Adrenal gland (tissue), 9 donors: ENCODE measurements at regions not wholly inside any gene's neighbourhood (a gene's known extent, or its start where the extent isn't known, plus 50 kb on each side); places are given as distances from the start of the nearest gene placed in this dataset.

Experiments
- DNase-seq, 7 donors: peaks; one replicate each; pipeline ENCODE4 v3.0.0-alpha.2; 2019 to 2020
- H3K27ac ChIP-seq, 5 donors: fragments of 200-600 bp; sonication (generic) in 4 of 5; 1 replicate in 3 of 5; 2 replicates in 2 of 5; pipeline versions ENCODE4 v1.5.1 to v1.8.0; 2016 to 2020; ENCODE audit warnings: mild to moderate bottlenecking in 1 of 5
- H3K27me3 ChIP-seq: fragments of 200-600 bp; 2 replicates; pipeline ENCODE4 v1.8.0; 2021
- H3K36me3 ChIP-seq, 2 donors: fragments of 200-600 bp; replicated peaks in 1 of 2; 1 replicate in 1 of 2; 2 replicates in 1 of 2; pipeline versions ENCODE4 v1.5.1 to v1.8.0; 2018 to 2022
- H3K4me1 ChIP-seq, 2 donors: fragments of 200-600 bp; replicated peaks in 1 of 2; 1 replicate in 1 of 2; 2 replicates in 1 of 2; pipeline versions ENCODE4 v1.5.1 to v1.8.0; 2018 to 2021
- H3K4me3 ChIP-seq, 4 donors: fragments of 200-600 bp; sonication (generic) in 3 of 4; one replicate each; pipeline ENCODE4 v1.5.1; 2016 to 2018
- H3K9me3 ChIP-seq, 3 donors: fragments of 200-600 bp; sonication (generic) in 1 of 3; replicated peaks in 1 of 3; 1 replicate in 2 of 3; 2 replicates in 1 of 3; pipeline versions ENCODE4 v1.5.1 to v1.8.0; 2016 to 2021
- POLR2A ChIP-seq, 2 donors: fragments of 450-650 bp; IDR thresholded peaks; one replicate each; pipeline ENCODE4 v1.6.1; 2017; ENCODE audit warnings: antibody characterized with exemption in 2 of 2, mild to moderate bottlenecking in 2 of 2, moderate library complexity in 1 of 2
- WGBS, 4 donors: extraction: QIAGEN DNeasy Blood & Tissue Kit in 2 of 4; methylation state at CpG; one replicate each; pipeline versions ENCODE4 v1.1.5 to v1.1.7; 2013 to 2017; 5-methylcytosine and 5-hydroxymethylcytosine counted together
- intact Hi-C, 2 donors: fragments of 100-400 bp; cut with DNase I; formaldehyde crosslinking; loops; one replicate each; pipeline versions ENCODE4 v1.14.1 to v1.15.0; 2022 to 2023
- TF ChIP-seq, protein P1 (sequence below), 6 experiments: fragments of 450-650 bp in 4 of 6; fragments of 200-600 bp in 2 of 6; sonication (generic) in 1 of 6; IDR thresholded peaks; 1 replicate in 5 of 6; 2 replicates in 1 of 6; pipeline versions ENCODE4 v1.5.1 to v1.8.0; 2016 to 2021; ENCODE audit warnings: antibody characterized with exemption in 6 of 6, mild to moderate bottlenecking in 2 of 6, moderate library complexity in 1 of 6
- donor health status: healthy with polysubstance abuse.
- donor health status: Bipolar disorder and iron deficiency.
- donor health status: DM: yes; HTN: yes; CAD: no.
- donor health status: DM: no; HTN: no; CAD: no.
- donor health status: DM: no; HTN: no; CAD: no.

DNA sequence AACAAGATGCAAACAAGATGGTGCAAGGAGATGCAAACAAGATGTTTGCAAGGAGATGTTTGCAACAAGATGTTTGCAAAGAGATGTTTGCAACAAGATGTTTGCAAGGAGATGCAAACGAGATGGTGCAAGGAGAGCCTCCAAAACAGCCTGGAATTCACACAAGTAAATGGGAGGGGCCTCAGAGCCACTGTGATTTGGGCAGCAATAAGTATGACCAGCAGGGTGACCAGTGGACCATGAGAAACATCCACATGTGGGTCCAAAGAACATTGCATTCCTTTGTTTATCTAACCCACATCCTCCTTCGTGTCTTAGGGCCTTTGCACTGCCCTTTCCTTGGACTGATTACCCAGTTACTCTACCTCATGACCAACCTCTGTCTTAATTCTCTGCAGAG lies 162.9 kb downstream of the PLPP3 start:
- Histone ChIP-seq H3K9me3 (no peaks in the 10 kb centered on the region), H3K36me3 (no peaks in the 10 kb centered on the region), H3K4me1 (peaks cover 0 to 7% of the 10 kb centered on the region in 2 donors), H3K27me3 (no peaks in the 10 kb centered on the region), H3K27ac (no peak overlapping the region), H3K4me3 (no peak overlapping the region)
- intact Hi-C loops: no loop called here
- 35 to 58% (median 40%) methylated on average over 2 of the region's 2 CpGs for WGBS, 4 donors
- no peak for DNase-seq
- TF ChIP-seq, protein P1, sequence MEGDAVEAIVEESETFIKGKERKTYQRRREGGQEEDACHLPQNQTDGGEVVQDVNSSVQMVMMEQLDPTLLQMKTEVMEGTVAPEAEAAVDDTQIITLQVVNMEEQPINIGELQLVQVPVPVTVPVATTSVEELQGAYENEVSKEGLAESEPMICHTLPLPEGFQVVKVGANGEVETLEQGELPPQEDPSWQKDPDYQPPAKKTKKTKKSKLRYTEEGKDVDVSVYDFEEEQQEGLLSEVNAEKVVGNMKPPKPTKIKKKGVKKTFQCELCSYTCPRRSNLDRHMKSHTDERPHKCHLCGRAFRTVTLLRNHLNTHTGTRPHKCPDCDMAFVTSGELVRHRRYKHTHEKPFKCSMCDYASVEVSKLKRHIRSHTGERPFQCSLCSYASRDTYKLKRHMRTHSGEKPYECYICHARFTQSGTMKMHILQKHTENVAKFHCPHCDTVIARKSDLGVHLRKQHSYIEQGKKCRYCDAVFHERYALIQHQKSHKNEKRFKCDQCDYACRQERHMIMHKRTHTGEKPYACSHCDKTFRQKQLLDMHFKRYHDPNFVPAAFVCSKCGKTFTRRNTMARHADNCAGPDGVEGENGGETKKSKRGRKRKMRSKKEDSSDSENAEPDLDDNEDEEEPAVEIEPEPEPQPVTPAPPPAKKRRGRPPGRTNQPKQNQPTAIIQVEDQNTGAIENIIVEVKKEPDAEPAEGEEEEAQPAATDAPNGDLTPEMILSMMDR (IDR thresholded peaks at IDR 0.05): peak in 1 of 6 experiments; percentile 15
- TF ChIP-seq POLR2A (IDR thresholded peaks at IDR 0.05): no peak

DNA sequence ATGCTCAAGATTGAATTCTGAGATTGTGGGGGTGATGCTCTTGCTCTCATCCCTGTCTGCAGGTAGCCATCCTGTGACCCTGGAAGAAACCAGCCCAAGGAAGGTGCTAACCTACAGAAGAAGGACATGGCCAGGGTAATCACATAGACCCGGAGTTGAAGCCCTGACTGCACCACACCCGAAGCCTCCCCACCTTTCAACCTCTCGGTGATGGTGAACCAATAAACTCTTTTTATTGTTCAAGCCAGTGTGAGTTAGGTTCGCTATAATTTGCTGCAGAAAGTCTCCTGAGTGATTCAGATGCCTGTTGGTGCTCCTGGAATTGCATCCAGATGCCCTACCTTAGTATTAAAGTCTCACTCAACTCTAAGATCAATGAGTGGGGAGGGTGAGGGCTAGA lies 163.6 kb downstream of the PLPP3 start:
- intact Hi-C loops: no loop called here
- Histone ChIP-seq H3K4me3 (no peak overlapping the region), H3K9me3 (no peaks in the 10 kb centered on the region), H3K4me1 (peaks cover 0 to 7% of the 10 kb centered on the region in 2 donors), H3K36me3 (no peaks in the 10 kb centered on the region), H3K27ac (no peak overlapping the region), H3K27me3 (no peaks in the 10 kb centered on the region)
- DNase-seq: no peak
- TF ChIP-seq, protein P1 (IDR thresholded peaks at IDR 0.05): no peak
- TF ChIP-seq POLR2A (IDR thresholded peaks at IDR 0.05): no peak
- WGBS, 4 donors: 77 to 92% (median 89%) methylated on average over 4 of the region's 4 CpGs

DNA sequence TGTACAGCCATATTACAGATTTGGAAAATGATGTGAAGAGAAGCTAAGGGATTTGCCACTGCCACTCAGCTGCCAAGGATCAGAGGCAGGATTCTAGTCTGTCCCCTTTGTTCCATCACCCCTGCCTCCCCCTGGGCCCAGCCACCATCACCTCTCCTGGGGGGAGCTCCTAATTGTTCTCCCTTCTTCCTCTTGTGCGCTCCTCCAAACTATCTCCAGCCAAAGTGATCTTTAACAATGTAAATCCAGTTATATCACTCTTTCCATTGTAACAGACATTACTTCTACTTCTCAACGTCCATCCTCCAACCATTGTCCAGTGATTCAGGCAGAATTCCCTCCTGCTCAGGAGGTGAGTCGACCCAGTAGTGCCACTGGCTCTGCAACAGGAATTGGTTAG lies 164.1 kb downstream of the PLPP3 start:
- DNase-seq: no peak
- TF ChIP-seq, protein P1 (IDR thresholded peaks at IDR 0.05): no peak
- TF ChIP-seq POLR2A (IDR thresholded peaks at IDR 0.05): no peak
- Histone ChIP-seq H3K27ac (no peak overlapping the region), H3K27me3 (no peaks in the 10 kb centered on the region), H3K9me3 (no peaks in the 10 kb centered on the region), H3K4me1 (peaks cover 0 to 7% of the 10 kb centered on the region in 2 donors), H3K4me3 (no peak overlapping the region), H3K36me3 (no peaks in the 10 kb centered on the region)
- 70 to 83% (median 78%) methylated on average over 3 of the region's 3 CpGs for WGBS, 4 donors
- intact Hi-C loops: no loop called here

DNA sequence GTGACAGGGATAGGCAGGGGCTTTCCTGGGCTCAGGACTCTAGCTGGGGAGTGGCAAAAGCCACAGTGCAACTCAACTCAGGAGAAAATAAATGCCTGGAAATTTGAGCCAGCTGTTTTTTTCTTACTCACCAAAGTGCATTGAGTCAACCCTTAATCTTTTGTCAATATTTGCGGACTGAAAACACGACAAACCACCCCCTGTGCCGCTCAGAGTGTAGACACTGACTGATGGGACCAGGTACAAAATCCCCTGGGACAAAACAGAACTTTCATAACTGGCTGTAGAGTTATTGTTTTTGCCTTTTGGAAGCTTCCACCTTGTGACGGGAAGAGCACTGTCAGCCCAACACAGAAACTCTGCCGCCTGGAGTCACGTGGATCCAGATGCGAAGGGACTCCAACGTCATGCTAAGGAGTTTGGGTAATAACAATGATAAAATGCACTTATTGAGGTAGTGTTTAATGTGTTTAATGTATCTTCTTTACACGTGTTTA lies 164.6 kb downstream of the PLPP3 start:
- Histone ChIP-seq H3K27me3 (no peaks in the 10 kb centered on the region), H3K27ac (peak overlapping the region in 1 of 5 donors; percentile 25), H3K36me3 (no peaks in the 10 kb centered on the region), H3K9me3 (no peaks in the 10 kb centered on the region), H3K4me3 (no peak overlapping the region), H3K4me1 (peaks cover 0 to 7% of the 10 kb centered on the region in 2 donors)
- 73 to 85% (median 79%) methylated on average over 9 of the region's 9 CpGs for WGBS, 4 donors
- no peak for TF ChIP-seq POLR2A (IDR thresholded peaks at IDR 0.05)
- TF ChIP-seq, protein P1 (IDR thresholded peaks at IDR 0.05): no peak
- DNase-seq: no peak
- intact Hi-C loops: no loop called here
